SH-SY5Y (cell line): ENCODE measurements at regions not wholly inside any gene's neighbourhood (a gene's known extent, or its start where the extent isn't known, plus 50 kb on each side); places are given as distances from the start of the nearest gene placed in this dataset.

Experiments
- GATA2 ChIP-seq: IDR thresholded peaks from 2 replicates; pipeline ENCODE4 v1.6.1; 2011; ENCODE audit warnings: mild to moderate bottlenecking, low read depth, low read length
- GATA3 ChIP-seq: IDR thresholded peaks from 2 replicates; pipeline ENCODE4 v1.6.1; 2011; ENCODE audit warnings: low read depth, mild to moderate bottlenecking, low read length, moderate library complexity

DNA sequence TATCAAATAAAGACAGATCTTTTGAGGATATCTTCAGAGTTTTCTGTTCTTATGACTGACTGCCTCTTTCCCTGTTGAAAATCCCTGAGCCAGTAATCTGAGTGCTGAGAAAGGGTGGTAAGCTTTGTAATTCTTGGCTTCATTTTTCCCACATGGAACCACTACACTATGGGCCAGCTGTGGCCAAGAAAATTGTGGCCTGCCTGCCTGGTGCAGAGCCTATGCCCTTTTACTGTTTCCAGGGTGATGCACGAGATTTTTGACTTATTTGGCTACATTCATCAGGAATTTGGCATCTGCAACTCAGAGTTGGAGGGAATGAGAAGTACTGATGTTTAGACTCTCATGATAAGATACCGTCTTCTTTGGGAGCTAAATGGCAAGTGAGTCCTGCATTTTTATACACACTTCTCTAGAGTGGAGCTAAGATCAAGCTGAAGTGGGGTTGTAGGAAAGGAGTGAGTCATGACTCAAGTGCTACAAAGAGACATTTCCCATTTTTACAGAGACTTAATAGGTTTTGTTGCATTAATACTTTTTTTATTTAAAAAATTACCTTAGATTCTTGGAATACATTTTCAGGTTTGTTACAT is 328.2 kb upstream of the CDH7 start:
- TF ChIP-seq GATA2, result no peak
- no peak for TF ChIP-seq GATA3
